GM12878 (cell line): ENCODE measurements at regions not wholly inside any gene's neighbourhood (a gene's known extent, or its start where the extent isn't known, plus 50 kb on each side); places are given as distances from the start of the nearest gene placed in this dataset.

Experiments
- BHLHE40 ChIP-seq, 2 experiments: fragments of 450-650 bp in 1 of 2; IDR thresholded peaks; 2 replicates each; pipeline ENCODE4 v1.6.1; 2011 to 2017; ENCODE audit warnings: low read depth in 2 of 2, borderline replicate concordance in 1 of 2, improper control_type of control experiment in 1 of 2, low read length in 1 of 2, mild to moderate bottlenecking in 1 of 2
- BMI1 ChIP-seq: fragments of 450-650 bp; IDR thresholded peaks from 2 replicates; pipeline ENCODE4 v1.6.1; 2016; ENCODE audit warnings: mild to moderate bottlenecking, moderate library complexity, borderline replicate concordance
- CEBPB ChIP-seq, 2 experiments: fragments of 150-350 bp in 1 of 2; IDR thresholded peaks; 2 replicates each; pipeline ENCODE4 v1.6.1; 2012 to 2014; ENCODE audit warnings: low read depth in 2 of 2, low read length in 2 of 2, borderline replicate concordance in 1 of 2, inconsistent platforms in 1 of 2
- EGR1 ChIP-seq, 2 experiments: IDR thresholded peaks; 1 replicate in 1 of 2; 2 replicates in 1 of 2; pipeline ENCODE4 v1.6.1; 2011 to 2012; ENCODE audit warnings: low read depth in 2 of 2, low read length in 2 of 2, borderline replicate concordance in 1 of 2, mild to moderate bottlenecking in 1 of 2, moderate library complexity in 1 of 2
- FOXK2 ChIP-seq: fragments of 450-650 bp; IDR thresholded peaks from 2 replicates; pipeline ENCODE4 v1.6.1; 2017; ENCODE audit warnings: mild to moderate bottlenecking, moderate library complexity
- HDGF ChIP-seq: fragments of 450-650 bp; IDR thresholded peaks from 2 replicates; pipeline ENCODE4 v1.6.1; 2016; ENCODE audit warnings: antibody characterized with exemption
- IKZF1 ChIP-seq: fragments of 450-650 bp; conservative IDR thresholded peaks from 2 replicates; pipeline ENCODE4 v1.6.1; 2017; ENCODE audit warnings: antibody characterized with exemption, mild to moderate bottlenecking
- IKZF2 ChIP-seq, 2 experiments: fragments of 450-650 bp; IDR thresholded peaks; 2 replicates each; pipeline ENCODE4 v1.6.1; 2017; ENCODE audit warnings: mild to moderate bottlenecking in 2 of 2, moderate library complexity in 2 of 2
- IRF4 ChIP-seq: IDR thresholded peaks from 2 replicates; pipeline ENCODE4 v1.6.1; 2011; ENCODE audit warnings: low read depth, low read length
- KAT2A ChIP-seq: conservative IDR thresholded peaks from 2 replicates; pipeline ENCODE4 v1.6.1; 2011; ENCODE audit warnings: low read depth, low read length; ENCODE audit not compliant: control insufficient read depth
- LARP7 ChIP-seq: fragments of 450-650 bp; IDR thresholded peaks from 2 replicates; pipeline ENCODE4 v1.6.1; 2017; ENCODE audit warnings: mild to moderate bottlenecking
- MAX ChIP-seq: IDR thresholded peaks from 2 replicates; pipeline ENCODE4 v1.6.1; 2012; ENCODE audit warnings: low read depth, low read length, improper control_type of control experiment
- MYB ChIP-seq: fragments of 150-350 bp; IDR thresholded peaks from 2 replicates; pipeline ENCODE4 v1.6.1; 2014; ENCODE audit warnings: mild to moderate bottlenecking, low read depth, low read length, borderline replicate concordance
- NFXL1 ChIP-seq: fragments of 450-650 bp; IDR thresholded peaks from 2 replicates; pipeline ENCODE4 v1.6.1; 2017; ENCODE audit warnings: antibody characterized with exemption, mild to moderate bottlenecking, borderline replicate concordance
- NKRF ChIP-seq: fragments of 450-650 bp; conservative IDR thresholded peaks from 2 replicates; pipeline ENCODE4 v1.6.1; 2017; ENCODE audit warnings: mild to moderate bottlenecking, moderate library complexity
- PAX5 ChIP-seq: IDR thresholded peaks from 2 replicates; pipeline ENCODE4 v1.6.1; 2011; ENCODE audit warnings: low read depth, low read length, borderline replicate concordance
- PBX3 ChIP-seq: IDR thresholded peaks from 2 replicates; pipeline ENCODE4 v1.6.1; 2011; ENCODE audit warnings: mild to moderate bottlenecking, low read depth, low read length, moderate library complexity; ENCODE audit not compliant: insufficient replicate concordance
- RB1 ChIP-seq: fragments of 450-650 bp; formaldehyde crosslinking; IDR thresholded peaks from 2 replicates; pipeline ENCODE4 v1.6.1; 2017; ENCODE audit warnings: mild to moderate bottlenecking, borderline replicate concordance
- SRF ChIP-seq, 2 experiments: IDR thresholded peaks; 2 replicates each; pipeline ENCODE4 v1.6.1; 2011; ENCODE audit warnings: low read depth in 2 of 2, low read length in 2 of 2, mild to moderate bottlenecking in 1 of 2, moderate library complexity in 1 of 2
- TAF1 ChIP-seq: IDR thresholded peaks from 2 replicates; pipeline ENCODE4 v1.6.1; 2011; ENCODE audit warnings: mild to moderate bottlenecking, low read depth, low read length, borderline replicate concordance
- TCF12 ChIP-seq: IDR thresholded peaks from 2 replicates; pipeline ENCODE4 v1.6.1; 2011; ENCODE audit warnings: low read depth, mild to moderate bottlenecking, low read length
- TCF7 ChIP-seq: IDR thresholded peaks from 2 replicates; pipeline ENCODE4 v1.6.1; 2014; ENCODE audit warnings: antibody characterized with exemption, borderline replicate concordance
- ZSCAN29 ChIP-seq: fragments of 450-650 bp; IDR thresholded peaks from 2 replicates; pipeline ENCODE4 v1.6.1; 2017; ENCODE audit warnings: mild to moderate bottlenecking, moderate library complexity
- ZZZ3 ChIP-seq: IDR thresholded peaks from 2 replicates; pipeline ENCODE4 v1.6.1; 2011; ENCODE audit warnings: low read depth; ENCODE audit not compliant: control insufficient read depth, insufficient read length
- TF ChIP-seq, protein P1 (sequence below): fragments of 450-650 bp; IDR thresholded peaks from 2 replicates; pipeline ENCODE4 v1.6.1; 2018; ENCODE audit warnings: borderline replicate concordance, mild to moderate bottlenecking; ENCODE audit not compliant: partially characterized antibody

GRCh38 chr1:38586993-38587646, 272.5 kb downstream of the RRAGC start (continued):
- TF ChIP-seq ZSCAN29 = no peak
- no peak for TF ChIP-seq CEBPB (IDR thresholded peaks at IDR 0.05; ENCODE audit: borderline replicate concordance in 1 of 2, low read depth in 2 of 2, low read length in 2 of 2)
- no peak for TF ChIP-seq MYB
- no peak for TF ChIP-seq TAF1
- TF ChIP-seq TCF12 = no peak
- TF ChIP-seq HDGF = no peak
- TF ChIP-seq IRF4 = 0 out of 2 replicates have a peak, but pooled peaks have one; percentile 28
- no peak for TF ChIP-seq PBX3
- no peak for TF ChIP-seq KAT2A
- TF ChIP-seq NKRF = no peak
- TF ChIP-seq IKZF1 = peak; percentile 33; the same call in 1 of the 2 replicates
- TF ChIP-seq EGR1 (IDR thresholded peaks at IDR 0.05; ENCODE audit: borderline replicate concordance in 1 of 2, low read depth in 2 of 2, low read length in 2 of 2) = no peak
- TF ChIP-seq IKZF2 (IDR thresholded peaks at IDR 0.05) = peak in 1 of 2 experiments; percentile 14; a peak in 1 of 4 replicates
- TF ChIP-seq BMI1 = no peak
- no peak for TF ChIP-seq SRF (IDR thresholded peaks at IDR 0.05; ENCODE audit: low read depth in 2 of 2, low read length in 2 of 2)
- 0 out of 2 replicates have a peak, but pooled peaks have one; percentile 26 for TF ChIP-seq MAX
- no peak for TF ChIP-seq PAX5
- no peak for TF ChIP-seq FOXK2
- peak; percentile 68; the same call in 1 of the 2 replicates for TF ChIP-seq RB1
- TF ChIP-seq BHLHE40 (IDR thresholded peaks at IDR 0.05; ENCODE audit: borderline replicate concordance in 1 of 2, low read depth in 2 of 2, low read length in 1 of 2) = no peak
- no peak for TF ChIP-seq TCF7
- no peak for TF ChIP-seq ZZZ3
- TF ChIP-seq NFXL1 = no peak
- TF ChIP-seq LARP7 = peak; percentile 62; the same call in 1 of the 2 replicates
- TF ChIP-seq, protein P1, sequence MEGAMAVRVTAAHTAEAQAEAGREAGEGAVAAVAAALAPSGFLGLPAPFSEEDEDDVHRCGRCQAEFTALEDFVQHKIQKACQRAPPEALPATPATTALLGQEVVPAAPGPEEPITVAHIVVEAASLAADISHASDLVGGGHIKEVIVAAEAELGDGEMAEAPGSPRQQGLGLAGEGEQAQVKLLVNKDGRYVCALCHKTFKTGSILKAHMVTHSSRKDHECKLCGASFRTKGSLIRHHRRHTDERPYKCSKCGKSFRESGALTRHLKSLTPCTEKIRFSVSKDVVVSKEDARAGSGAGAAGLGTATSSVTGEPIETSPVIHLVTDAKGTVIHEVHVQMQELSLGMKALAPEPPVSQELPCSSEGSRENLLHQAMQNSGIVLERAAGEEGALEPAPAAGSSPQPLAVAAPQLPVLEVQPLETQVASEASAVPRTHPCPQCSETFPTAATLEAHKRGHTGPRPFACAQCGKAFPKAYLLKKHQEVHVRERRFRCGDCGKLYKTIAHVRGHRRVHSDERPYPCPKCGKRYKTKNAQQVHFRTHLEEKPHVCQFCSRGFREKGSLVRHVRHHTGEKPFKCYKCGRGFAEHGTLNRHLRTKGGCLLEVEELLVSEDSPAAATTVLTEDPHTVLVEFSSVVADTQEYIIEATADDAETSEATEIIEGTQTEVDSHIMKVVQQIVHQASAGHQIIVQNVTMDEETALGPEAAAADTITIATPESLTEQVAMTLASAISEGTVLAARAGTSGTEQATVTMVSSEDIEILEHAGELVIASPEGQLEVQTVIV = no peak
